ENCODE measurements at regions not wholly inside any gene's neighbourhood (a gene's known extent, or its start where the extent isn't known, plus 50 kb on each side); places are given as distances from the start of the nearest gene placed in this dataset.

GRCh38 chr12:75579552-75579951, 68.1 kb upstream of the KRR1 start:
- TF ChIP-seq CTCF (conservative IDR thresholded peaks at IDR 0.05; ENCODE audit: low read depth, low read length): no peak
- TF ChIP-seq MAZ (IDR thresholded peaks at IDR 0.05; ENCODE audit: borderline replicate concordance, low read depth, low read length): no peak
- TF ChIP-seq MXI1 (IDR thresholded peaks at IDR 0.05; ENCODE audit: borderline replicate concordance, low read depth, low read length): no peak
- TF ChIP-seq POLR2A (IDR thresholded peaks at IDR 0.05; ENCODE audit: low read depth, low read length): no peak
- TF ChIP-seq BHLHE40 (IDR thresholded peaks at IDR 0.05; ENCODE audit: low read depth, low read length): no peak
